ENCODE measurements at regions not wholly inside any gene's neighbourhood (a gene's known extent, or its start where the extent isn't known, plus 50 kb on each side); places are given as distances from the start of the nearest gene placed in this dataset.

DNA sequence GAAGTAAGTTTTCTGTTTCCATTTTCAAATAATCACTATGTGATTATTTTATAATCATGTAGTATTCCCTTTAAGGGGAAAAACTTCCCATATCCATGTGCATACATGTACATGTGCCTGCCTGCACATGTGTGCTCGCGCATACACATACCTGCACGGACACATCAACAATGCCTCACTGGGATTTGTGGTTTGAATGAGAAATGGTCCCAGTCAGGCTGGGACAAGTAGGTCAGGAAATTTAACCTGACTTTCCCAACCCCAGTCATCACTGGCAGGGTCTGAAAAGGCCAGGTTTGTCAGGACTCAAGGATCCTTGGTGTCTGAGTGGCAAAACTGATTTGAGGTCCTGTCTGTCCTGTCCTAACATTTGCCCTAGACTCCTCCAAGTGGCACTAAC is 109.3 kb upstream of the MRPS22 start:
- intact Hi-C loops (cut with micrococcal nuclease): loop anchor here (10.0 kb wide), 1 partner anchor 90 kb away; no protein-coding TSS in a partner anchor

DNA sequence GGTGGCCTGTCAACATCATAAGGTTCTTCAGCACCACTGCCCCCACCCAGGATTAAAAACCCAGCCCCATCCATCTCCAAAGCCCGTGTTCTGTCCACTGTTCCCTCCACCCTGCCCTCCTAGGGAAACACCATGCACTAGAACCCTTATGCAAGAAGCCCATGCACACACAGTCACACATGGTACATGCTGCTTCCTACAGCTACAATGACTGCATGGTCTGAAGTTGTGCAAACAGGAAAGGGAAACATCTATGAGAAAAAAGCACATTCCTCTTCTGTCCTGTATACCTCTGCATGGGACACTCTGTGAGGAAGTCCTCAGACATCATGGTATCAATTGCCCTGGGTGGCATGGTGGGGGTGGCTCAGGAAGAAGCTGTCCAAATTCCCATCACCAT is 108.6 kb upstream of the MRPS22 start:
- intact Hi-C loops (cut with micrococcal nuclease): loop anchor here (10.0 kb wide), 1 partner anchor 90 kb away; no protein-coding TSS in a partner anchor

DNA sequence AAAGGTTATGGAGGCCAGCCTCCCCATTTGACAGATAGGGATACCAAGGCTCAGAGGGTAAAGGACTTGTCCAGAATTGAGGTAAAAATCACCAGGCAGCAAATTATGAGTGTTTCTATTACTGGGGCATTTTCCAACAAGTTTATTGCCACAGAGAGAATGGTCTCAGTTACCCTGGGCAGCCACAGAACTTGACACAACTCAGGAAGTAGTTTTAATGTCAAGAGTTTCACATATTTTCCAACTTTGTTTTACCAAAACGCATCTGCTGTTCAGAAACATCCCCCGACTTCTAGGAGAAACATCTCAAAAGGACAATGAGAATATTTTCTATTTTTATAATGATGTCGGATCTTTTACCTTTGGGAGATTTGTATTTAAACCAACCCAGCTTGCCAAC is 107.5 kb upstream of the MRPS22 start:
- intact Hi-C loops (cut with micrococcal nuclease): loop anchor here (10.0 kb wide), 1 partner anchor 88 kb away; no protein-coding TSS in a partner anchor

DNA sequence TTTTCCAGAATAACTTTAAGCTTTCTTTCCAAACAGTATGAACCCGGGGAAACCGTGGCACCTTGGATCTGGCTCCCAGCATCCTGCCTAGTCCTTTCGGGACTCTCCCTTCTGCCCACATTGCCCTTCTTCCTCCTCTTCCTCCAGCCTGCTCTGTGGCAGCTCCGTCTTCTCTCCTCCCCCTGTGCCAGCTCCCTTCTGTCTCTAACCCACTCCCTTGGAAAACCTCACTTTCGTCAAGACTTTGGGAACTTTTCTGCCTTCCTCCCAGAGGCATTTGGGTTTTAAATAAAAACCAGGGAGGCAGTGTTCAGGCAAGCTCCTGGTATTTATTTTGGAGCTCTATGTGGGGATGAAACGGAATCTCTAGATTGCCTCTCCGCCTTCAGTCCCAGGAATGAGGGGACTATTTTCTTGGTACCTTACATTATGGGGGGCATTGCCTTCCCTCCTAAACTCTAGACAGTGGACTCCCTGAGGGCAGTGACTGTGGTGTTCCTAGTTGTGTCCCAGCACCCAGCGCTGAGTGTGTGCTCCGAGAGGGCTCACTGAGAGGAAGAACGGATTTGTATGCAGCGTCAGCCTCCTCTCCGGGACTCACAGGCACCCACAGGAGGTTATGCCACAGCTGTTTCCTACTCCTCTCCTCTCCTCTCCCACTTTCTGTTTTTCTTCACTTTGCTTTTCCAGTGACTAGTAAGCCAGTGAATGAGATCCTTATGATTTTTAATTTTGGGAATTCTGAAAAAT is 105.4 kb upstream of the MRPS22 start:
- intact Hi-C loops (cut with micrococcal nuclease): loop anchor here (10.0 kb wide), 1 partner anchor 86 kb away; no protein-coding TSS in a partner anchor

DNA sequence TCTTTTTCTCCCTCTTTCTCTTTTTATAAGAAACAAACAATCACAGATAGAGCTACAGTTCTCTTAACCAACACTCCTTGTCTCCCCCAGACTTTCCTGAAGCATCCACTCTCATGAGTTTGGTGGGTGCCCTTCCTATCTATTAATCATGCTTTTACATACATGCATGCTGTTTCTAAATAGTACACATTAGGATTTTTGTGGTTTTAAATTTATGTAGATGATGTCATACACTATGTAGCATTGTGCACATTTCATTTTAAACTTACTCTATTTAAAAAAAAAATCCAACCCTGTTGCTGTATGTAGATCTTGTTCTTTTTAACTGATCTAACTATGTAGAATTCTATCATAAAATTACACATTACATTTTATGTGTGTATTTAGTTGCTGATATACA is 104.3 kb upstream of the MRPS22 start:
- intact Hi-C loops (cut with micrococcal nuclease): loop anchor here (10.0 kb wide), 1 partner anchor 85 kb away; no protein-coding TSS in a partner anchor

DNA sequence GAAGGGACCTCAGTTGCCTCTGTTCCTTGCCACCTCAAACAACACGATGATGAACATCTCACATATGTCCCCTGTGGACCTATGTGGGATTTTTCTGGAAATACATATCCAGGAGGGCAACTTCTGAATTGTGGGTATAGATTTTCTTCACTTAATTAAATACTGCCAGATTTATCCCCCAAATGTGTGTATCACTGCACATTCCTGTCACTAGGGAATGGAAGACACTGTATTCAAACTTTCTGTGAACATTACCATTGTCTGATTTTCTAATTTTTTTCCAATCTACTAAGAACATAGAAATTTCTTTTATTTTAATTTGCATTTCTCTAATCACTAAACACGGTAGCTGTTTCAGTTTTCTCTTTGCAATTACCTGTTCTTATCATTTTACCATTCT is 102.0 kb upstream of the MRPS22 start:
- intact Hi-C loops (cut with micrococcal nuclease): no loop called here

DNA sequence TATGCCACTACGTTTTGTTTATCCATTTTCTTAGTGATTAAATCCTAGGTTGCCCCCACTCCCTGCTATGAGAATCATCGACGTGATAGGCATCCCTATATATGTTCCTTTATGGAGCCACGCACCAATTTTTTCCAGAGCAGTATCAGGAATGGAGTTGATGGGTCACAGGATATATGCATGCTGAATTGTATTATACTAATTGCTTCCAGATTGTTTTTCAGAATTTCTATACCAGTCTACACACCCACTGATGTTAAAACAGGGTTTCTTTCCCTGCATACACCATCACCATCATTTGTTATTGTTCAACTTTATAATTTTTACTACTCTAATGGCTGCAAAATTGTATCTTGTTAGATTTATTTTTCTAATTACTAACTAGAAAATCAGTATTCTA is 100.1 kb upstream of the MRPS22 start:
- intact Hi-C loops (cut with micrococcal nuclease): no loop called here

DNA sequence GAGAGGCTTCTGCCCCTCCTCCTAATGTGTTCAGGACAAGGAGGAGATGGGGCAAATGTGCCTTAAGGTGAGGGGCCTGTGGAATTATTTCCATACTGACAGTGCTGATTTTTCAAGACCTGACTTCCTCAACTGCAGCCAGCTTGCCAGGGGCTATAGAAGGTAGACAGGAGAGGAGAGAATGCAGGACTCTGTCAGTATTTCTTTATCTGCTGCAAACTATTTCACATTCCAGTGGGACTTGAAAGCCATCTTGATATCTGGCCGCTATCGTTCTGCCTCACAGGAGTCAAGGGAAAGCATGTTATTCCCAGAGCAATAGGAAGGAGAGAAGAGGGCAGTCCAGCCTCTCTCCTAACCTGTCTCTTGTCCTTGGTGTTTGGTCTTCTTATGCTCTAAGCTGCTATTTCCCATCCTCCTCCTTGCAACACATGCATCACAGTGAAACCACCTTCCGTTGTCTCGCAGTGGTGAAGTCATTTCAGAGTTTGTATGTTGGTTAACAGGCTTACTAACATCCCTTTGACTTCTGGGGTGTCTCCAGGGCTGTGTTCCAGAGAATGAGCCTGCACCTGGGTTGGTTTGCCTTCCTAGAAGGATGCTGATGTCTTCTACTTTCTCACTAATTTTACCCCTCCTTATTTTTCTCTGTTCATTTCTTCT is 95.1 kb upstream of the MRPS22 start:
- intact Hi-C loops (cut with micrococcal nuclease): no loop called here

DNA sequence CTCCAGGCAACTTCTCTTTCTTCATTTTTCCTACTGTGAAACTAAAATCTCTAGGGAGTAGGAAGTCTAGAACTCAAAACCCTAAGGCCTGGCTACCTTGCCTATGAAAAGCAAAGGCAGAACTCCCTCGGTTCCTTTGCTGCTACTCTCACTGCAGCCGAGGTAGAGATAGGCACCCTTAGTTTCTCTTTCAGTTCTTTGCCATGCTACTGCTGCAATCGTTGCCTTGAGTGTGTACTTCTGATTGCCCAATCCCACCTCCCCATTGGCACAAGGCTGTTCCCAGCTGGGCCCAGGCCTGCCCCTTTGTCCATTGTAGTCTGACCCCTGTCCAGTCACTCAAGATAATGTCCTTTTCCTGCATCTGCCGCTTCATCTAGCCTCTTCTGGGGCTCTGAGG is 92.3 kb upstream of the MRPS22 start:
- intact Hi-C loops (cut with micrococcal nuclease): no loop called here

DNA sequence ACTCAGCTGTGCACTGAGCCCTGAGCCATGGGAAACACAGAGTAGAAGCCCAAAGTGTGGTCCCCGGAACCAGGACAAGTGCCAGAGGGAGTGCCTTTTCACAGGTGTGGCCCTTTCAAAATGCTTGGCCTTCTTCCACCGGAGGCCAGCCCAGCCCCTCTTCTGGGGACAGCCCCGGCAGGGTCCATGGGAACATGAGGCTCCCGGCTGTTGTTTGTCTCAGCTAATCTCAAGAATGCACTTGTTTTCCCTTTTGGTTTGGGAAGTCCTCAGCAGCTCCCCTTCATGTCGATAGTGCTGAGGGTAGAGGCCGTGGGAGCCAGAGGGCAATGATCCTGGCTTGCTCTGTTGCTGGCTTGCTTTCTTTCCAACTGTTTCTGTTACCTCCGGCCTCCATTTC is 91.1 kb upstream of the MRPS22 start:
- intact Hi-C loops (cut with micrococcal nuclease): no loop called here

DNA sequence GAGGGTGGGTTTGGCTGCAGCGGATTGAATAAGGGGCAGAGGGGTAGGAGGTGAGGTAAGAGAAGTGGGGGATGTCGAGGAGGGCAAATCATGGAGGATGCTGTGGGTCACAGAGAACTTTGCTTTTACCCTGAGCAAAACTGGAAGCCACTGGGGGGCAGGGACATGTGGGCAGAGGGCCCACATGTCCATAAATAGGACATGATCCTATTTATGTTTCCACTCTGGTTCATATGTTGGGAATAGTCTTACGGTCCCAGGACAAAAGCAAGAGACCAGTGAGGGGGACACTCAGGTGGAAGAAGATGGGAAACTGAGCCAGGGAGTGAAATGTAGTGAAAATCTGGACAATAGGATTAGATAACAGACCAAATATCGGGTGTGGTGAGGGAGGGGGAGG is 85.5 kb upstream of the MRPS22 start:
- intact Hi-C loops (cut with micrococcal nuclease): no loop called here

DNA sequence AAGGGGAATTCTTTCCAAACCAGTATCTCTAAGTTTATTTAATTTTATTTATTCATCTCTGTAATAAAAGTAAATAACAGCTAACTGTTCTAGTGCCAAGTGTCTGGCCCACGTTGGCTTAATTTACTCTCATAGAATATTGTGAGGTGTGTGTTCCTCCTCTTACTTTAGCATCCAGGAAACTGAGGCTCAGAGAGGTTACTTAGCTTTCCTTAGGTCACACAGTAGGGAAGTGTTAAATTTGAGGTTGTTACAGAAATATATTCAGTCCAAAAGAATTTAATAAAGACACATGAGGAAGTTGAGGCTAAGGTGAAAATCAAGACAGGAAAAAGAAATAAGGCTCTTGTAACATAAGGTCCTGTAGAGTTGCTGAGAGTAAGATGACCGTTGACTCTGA is 84.4 kb upstream of the MRPS22 start:
- intact Hi-C loops (cut with micrococcal nuclease): no loop called here

DNA sequence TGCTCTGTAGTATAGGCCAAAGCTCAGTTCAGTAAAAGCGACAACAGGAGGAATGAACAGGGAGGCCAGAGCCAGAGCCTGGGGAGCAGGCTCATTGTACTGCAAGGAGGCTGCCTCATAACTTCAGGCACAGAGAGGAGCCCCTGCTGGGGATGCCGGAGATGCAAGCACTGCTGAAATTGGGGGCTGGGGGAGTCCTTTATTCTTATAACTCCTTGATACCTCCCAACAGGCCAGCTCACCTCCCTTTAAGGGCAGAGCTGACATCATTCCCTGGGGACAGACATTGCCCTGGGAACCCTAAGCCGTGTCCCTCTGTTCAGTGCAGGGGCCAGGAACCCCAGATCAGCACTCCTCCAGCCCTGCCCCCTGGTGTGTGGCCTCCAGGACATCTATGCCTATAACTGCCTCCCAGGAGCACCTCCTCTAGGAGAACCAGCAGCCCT is 83.8 kb upstream of the MRPS22 start:
- intact Hi-C loops (cut with micrococcal nuclease): no loop called here

DNA sequence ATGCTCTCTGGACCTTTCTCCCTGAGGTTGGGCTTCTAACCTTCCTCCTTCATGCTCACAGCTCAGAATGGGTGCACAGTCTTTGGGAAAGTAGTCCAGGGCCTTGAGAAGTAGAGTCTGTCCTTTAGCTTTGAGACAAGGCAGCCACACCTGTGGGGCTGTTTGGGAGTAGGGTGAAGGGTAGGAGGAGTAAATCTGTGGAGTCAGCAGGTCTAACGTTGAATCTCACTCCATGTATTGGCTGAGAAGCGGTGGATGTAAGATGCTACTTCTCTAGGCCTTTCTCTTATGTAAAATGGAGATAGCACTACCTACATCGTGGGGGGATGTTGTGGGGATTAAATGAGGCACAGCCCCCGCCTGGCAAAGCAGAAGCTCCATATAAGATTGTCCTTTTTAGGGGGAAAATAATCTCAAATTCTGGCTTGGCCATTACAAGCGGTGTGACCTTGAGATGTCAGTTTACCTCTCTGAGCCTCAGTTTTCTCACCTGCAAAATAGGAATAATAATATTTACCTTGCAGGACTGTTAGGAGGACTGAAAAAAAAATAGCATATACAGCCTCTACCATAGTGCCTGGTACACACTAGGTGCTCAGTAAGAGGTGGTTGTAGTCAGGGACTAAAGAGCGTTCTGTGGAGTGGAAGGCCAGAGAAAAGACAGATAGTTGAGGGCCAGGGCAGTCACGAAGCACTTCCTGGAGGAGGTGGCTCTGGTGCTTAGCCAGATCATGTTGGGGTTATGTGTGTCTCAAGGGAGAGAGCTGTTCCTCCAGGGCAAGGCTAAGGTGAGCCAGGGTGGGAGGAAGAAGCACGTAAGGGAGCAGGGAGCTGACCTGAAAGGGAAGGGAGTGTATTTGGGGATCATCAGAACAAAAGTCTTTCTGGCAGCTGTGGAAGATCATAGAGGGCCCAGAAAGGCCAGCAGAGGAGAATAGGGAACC is 82.8 kb upstream of the MRPS22 start:
- intact Hi-C loops (cut with micrococcal nuclease): no loop called here

DNA sequence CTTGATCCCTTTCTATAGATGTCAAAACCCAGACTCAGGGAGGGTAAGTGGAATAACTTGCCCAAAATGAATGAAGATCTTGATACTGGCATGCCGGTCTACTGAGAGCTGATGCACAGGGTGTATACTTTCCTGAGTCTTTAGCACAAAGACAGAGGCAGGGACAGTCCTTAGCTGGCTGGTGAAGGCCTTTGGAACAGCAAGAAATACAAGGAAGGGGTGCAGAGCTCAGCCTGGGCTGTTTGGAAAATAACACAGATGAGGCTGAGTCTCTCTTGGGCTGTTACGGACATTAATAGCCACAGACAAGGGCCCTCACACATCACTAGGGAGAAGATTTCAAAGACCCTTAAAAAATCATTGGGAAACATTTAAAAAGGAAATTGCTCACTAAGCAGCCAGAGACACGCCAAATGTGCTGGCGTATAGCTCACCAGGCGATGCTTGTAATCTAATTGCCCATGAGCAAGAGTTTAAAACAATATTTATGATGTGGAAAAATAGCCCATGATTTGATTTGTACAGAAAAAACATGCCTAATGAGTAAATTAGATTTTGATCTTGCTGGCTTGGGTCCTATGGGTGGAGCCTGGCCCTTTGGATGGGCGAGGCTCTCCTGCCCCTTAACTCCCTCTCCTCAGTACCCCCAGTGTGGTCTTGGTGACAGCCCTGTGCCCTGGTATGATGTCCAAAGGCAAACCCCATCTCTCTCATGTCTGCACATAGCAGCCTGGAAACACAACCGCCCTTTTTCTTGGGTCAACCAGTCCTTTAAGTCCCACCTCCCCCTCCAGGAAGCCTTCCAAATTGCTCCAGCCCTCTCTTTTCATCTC is 81.8 kb upstream of the MRPS22 start:
- intact Hi-C loops (cut with micrococcal nuclease): no loop called here

DNA sequence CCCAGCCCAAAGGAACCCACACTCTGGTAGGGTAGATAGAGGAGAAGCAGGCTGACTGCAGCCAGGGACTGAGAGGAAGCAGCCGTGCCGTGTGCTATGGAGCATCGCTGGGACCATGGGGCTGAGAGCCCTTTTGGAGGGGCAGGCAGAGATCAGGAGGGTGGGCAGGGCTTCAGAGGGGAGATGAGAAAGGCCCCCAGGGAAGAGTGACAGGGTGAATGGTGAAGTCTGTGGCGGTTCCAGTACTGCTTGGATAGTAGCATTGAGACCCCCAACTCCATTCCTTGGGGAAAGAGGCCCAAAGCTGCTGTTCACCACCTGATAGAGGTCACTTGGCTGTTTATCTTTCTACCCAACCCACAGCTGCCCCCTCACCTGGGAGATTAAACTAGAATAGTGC is 80.0 kb upstream of the MRPS22 start:
- intact Hi-C loops (cut with micrococcal nuclease): no loop called here

DNA sequence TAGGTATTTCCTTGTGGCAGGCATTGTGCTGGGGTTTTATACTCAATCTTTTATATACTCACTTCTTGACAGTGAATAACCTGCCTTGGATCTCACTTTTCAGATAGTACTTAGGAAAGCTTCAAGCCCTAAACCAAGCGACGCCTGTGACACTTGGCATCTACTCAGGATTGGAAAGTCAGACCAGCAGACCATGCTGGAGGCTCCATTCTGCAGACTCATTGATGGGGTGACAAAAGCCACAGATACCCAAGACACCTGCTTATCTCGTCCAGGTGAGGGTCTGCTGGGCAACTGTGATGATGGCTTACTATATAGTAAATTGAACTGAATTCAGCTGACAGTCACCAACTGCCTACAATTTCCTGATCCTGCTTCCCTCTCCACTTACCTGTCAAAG is 79.4 kb upstream of the MRPS22 start:
- intact Hi-C loops (cut with micrococcal nuclease): no loop called here

DNA sequence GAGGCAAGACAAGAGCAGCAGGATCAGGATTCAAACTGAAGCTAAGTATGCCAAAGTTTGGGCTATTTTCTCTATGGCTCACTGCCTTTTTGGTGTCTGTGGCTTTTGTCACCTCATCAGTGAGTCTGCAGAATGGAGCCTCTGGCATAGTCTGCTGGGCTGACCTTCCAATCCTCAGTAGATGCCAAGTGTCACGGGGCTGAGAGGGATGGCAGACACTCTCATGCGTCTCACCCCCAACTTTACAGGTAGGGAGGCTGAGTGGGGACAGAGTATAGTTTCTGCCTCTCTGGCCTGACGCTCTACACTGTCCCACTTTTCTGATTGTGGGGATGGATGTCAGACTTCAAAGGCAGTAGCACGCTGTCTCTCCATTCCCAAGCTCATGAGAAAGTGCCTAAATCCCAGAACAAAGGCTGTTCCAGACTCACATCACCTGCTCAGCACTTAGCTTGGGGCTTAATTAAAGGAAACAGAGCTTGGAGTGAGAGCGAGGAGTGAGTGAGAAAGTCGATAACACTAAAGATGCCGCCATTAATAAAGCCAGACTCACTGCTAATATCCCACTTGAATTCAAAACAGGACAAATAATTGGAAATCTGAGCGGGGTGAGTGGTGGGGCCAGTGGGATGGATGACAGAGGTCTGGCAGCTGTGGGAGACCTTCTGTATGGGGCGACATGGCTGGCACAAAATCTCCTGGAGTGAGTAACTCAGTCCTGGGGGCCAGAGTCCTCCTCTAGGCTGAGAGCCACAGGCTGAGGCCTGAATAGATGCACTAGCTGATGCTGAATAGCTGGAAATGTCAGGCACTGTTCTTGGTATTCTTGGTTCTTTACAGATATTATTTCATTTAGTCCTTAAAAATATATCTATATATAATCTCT is 78.4 kb upstream of the MRPS22 start:
- intact Hi-C loops (cut with micrococcal nuclease): no loop called here

DNA sequence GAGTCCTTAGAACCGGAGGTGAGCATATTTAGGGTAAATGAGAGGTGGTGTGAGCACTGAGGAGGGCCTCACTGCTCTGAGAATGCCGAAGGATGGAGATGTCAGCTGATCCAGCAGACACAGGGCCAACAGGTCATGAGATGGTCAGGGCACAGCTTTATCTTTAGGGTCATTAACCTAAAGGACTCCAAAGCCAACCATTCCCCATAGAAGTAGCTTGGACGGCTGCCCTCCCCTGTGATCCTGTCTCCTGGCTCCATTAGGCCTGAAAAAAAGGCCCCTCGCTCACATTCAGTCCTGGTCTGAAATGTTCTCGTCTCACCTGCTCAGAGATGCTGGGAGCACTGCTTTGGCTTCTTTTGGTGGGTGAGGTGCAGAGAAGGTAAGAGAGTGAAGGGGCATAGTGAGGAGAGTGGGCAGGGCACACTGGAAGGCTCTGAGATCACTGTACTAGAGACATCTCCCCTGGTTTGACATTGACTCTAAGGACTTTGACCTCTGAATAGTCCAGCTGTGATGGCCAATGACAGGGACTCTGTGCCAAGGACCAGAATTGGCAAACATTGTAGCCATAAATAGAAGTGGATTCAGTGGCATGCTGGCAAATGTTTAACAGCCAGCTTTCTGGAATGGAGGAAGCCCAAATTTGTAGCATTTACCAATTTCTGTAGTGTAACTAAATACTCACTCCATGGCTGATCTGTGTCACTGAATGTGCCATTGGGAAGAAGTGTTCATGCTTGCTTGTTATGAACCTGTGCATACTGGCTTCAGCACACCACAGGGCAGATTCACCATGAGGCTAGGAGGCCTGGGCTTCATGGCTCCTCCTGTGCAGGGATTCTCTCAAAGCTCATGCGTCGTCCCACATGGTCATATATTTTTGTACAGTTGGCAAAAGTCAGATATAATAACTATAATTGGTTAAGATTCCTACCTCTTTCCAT is 76.2 kb upstream of the MRPS22 start:
- intact Hi-C loops (cut with micrococcal nuclease): no loop called here
